DND-41 (cell line): ENCODE measurements at regions not wholly inside any gene's neighbourhood (a gene's known extent, or its start where the extent isn't known, plus 50 kb on each side); places are given as distances from the start of the nearest gene placed in this dataset.

ENCODE experiments used
- EZH2 ChIP-seq: IDR thresholded peaks from 3 replicates; pipeline ENCODE4 v1.6.1; 2012; ENCODE audit warnings: borderline replicate concordance, low read depth, mild to moderate bottlenecking, moderate library complexity, low read length, inconsistent platforms; ENCODE audit not compliant: severe bottlenecking
- TF ChIP-seq, protein P1 (sequence below): IDR thresholded peaks from 2 replicates; pipeline ENCODE4 v1.5.1; 2012; ENCODE audit warnings: borderline replicate concordance, low read length, moderate library complexity, mild to moderate bottlenecking; ENCODE audit not compliant: poor library complexity, severe bottlenecking; ENCODE audit errors: extremely low read depth

GRCh38 chr14:106642090-106642489 is 1115.7 kb downstream of the TMEM121 start:
- TF ChIP-seq, protein P1, sequence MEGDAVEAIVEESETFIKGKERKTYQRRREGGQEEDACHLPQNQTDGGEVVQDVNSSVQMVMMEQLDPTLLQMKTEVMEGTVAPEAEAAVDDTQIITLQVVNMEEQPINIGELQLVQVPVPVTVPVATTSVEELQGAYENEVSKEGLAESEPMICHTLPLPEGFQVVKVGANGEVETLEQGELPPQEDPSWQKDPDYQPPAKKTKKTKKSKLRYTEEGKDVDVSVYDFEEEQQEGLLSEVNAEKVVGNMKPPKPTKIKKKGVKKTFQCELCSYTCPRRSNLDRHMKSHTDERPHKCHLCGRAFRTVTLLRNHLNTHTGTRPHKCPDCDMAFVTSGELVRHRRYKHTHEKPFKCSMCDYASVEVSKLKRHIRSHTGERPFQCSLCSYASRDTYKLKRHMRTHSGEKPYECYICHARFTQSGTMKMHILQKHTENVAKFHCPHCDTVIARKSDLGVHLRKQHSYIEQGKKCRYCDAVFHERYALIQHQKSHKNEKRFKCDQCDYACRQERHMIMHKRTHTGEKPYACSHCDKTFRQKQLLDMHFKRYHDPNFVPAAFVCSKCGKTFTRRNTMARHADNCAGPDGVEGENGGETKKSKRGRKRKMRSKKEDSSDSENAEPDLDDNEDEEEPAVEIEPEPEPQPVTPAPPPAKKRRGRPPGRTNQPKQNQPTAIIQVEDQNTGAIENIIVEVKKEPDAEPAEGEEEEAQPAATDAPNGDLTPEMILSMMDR: no peak
- no peak for TF ChIP-seq EZH2
